ENCODE measurements at regions not wholly inside any gene's neighbourhood (a gene's known extent, or its start where the extent isn't known, plus 50 kb on each side); places are given as distances from the start of the nearest gene placed in this dataset.

DNA sequence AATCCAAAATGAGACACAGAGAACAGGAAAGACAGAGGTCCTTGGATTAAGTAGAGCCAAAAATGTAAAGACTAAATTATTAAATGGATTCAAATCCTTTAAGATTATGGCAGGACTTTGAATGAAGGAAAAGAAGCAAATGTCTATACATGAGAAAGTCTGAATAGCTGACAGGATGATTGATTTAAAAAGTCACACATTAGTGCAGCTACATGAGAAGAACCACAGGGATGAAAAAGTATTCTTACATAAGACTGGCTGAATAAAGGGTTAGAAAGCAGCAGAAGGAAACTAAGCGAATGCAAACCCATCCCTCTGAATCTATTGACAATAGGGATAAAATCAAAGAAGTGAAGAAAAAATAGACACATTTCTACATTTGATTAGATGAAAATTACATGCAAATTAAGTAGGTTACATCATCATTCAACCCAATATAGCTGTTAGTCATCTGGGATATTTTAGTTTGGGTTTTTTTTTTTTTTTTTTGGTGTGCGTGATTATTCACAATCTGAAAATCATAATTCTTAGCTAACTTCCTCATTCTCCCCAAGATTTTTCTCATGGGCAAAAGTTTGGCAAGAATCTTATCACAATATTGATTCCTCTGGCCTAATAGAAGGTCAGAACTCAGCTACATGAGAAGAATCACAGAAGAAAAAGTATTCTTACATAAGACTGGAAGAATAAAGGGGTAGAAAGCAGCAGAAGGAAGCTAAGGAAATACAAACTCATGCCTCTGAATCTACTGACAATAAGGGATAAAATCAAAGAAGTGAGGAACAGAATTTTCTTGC, 845.4 kb downstream of the HACE1 start:
- TF ChIP-seq, protein P1, sequence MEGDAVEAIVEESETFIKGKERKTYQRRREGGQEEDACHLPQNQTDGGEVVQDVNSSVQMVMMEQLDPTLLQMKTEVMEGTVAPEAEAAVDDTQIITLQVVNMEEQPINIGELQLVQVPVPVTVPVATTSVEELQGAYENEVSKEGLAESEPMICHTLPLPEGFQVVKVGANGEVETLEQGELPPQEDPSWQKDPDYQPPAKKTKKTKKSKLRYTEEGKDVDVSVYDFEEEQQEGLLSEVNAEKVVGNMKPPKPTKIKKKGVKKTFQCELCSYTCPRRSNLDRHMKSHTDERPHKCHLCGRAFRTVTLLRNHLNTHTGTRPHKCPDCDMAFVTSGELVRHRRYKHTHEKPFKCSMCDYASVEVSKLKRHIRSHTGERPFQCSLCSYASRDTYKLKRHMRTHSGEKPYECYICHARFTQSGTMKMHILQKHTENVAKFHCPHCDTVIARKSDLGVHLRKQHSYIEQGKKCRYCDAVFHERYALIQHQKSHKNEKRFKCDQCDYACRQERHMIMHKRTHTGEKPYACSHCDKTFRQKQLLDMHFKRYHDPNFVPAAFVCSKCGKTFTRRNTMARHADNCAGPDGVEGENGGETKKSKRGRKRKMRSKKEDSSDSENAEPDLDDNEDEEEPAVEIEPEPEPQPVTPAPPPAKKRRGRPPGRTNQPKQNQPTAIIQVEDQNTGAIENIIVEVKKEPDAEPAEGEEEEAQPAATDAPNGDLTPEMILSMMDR (IDR thresholded peaks at IDR 0.05): no peak
- no peak for TF ChIP-seq POLR2A (IDR thresholded peaks at IDR 0.05)
